H9 (cell line): ENCODE measurements at regions not wholly inside any gene's neighbourhood (a gene's known extent, or its start where the extent isn't known, plus 50 kb on each side); places are given as distances from the start of the nearest gene placed in this dataset.
A peak's percentile ranks its signal among the peaks of the same experiment; 100 is the strongest.

Experiments used
- DNase-seq: peaks from one replicate; pipeline ENCODE4 v3.0.0-alpha.2; 2017
- H2AFZ ChIP-seq: one replicate; pipeline ENCODE4 v1.6.1; 2013; ENCODE audit warnings: mild to moderate bottlenecking, low read length, control low read depth, moderate library complexity
- H2AK5ac ChIP-seq: 2 replicates; pipeline ENCODE4 v1.6.1; 2013; ENCODE audit warnings: low read length, control low read depth, mixed read lengths; ENCODE audit not compliant: insufficient read length
- H2BK120ac ChIP-seq: one replicate; pipeline ENCODE4 v1.6.1; 2013; ENCODE audit warnings: low read depth, mild to moderate bottlenecking, low read length, control low read depth, inconsistent platforms; ENCODE audit not compliant: poor library complexity, severe bottlenecking
- H2BK12ac ChIP-seq: 2 replicates; pipeline ENCODE4 v1.6.1; 2013; ENCODE audit warnings: low read length, control low read depth, mixed read lengths, low read depth; ENCODE audit not compliant: insufficient read length
- H2BK15ac ChIP-seq: 2 replicates; pipeline ENCODE4 v1.6.1; 2013; ENCODE audit warnings: low read depth, low read length, control low read depth
- H2BK20ac ChIP-seq: one replicate; pipeline ENCODE4 v1.6.1; 2013; ENCODE audit warnings: low read depth, mild to moderate bottlenecking, low read length, control low read depth, inconsistent platforms; ENCODE audit not compliant: poor library complexity, severe bottlenecking
- H2BK5ac ChIP-seq: 2 replicates; pipeline ENCODE4 v1.6.1; 2013; ENCODE audit warnings: low read length, control low read depth, mixed read lengths; ENCODE audit not compliant: insufficient read length
- H3K14ac ChIP-seq: 2 replicates; pipeline ENCODE4 v1.6.1; 2013; ENCODE audit warnings: low read length, control low read depth; ENCODE audit not compliant: insufficient read depth
- H3K18ac ChIP-seq: 2 replicates; pipeline ENCODE4 v1.6.1; 2013; ENCODE audit warnings: low read depth, mild to moderate bottlenecking, mixed read lengths, low read length, control low read depth; ENCODE audit not compliant: insufficient read length
- H3K23ac ChIP-seq: 2 replicates; pipeline ENCODE4 v1.6.1; 2013; ENCODE audit warnings: low read length, control low read depth, mixed read lengths, low read depth; ENCODE audit not compliant: insufficient read length
- H3K23me2 ChIP-seq: 2 replicates; pipeline ENCODE4 v1.6.1; 2013; ENCODE audit warnings: low read depth, mild to moderate bottlenecking, mixed read lengths, low read length, control low read depth; ENCODE audit not compliant: insufficient read length, poor library complexity, severe bottlenecking
- H3K27ac ChIP-seq: 2 replicates; pipeline ENCODE4 v1.5.1; 2013; ENCODE audit warnings: low read length, control low read depth, mixed read lengths, low read depth; ENCODE audit not compliant: insufficient read length
- H3K27me3 ChIP-seq: 2 replicates; pipeline ENCODE4 v1.6.1; 2013; ENCODE audit warnings: low read length, control low read depth, inconsistent platforms; ENCODE audit not compliant: insufficient read depth
- H3K4ac ChIP-seq: 2 replicates; pipeline ENCODE4 v1.6.1; 2013; ENCODE audit warnings: low read depth, mild to moderate bottlenecking, control low read depth, inconsistent platforms, low read length, moderate library complexity
- H3K4me1 ChIP-seq: 2 replicates; pipeline ENCODE4 v1.6.1; 2013; ENCODE audit warnings: low read length, control low read depth, inconsistent platforms; ENCODE audit not compliant: insufficient read depth
- H3K4me2 ChIP-seq: 2 replicates; pipeline ENCODE4 v1.6.1; 2013; ENCODE audit warnings: low read length, control low read depth, mixed read lengths; ENCODE audit not compliant: insufficient read length, insufficient read depth
- H3K56ac ChIP-seq: 2 replicates; pipeline ENCODE4 v1.6.1; 2013; ENCODE audit warnings: low read depth, mild to moderate bottlenecking, mixed read lengths, low read length, control low read depth; ENCODE audit not compliant: insufficient read length
- H3K79me1 ChIP-seq: 2 replicates; pipeline ENCODE4 v1.6.1; 2013; ENCODE audit warnings: low read depth, mild to moderate bottlenecking, moderate library complexity, low read length, control low read depth, inconsistent platforms; ENCODE audit not compliant: insufficient read depth, poor library complexity, severe bottlenecking
- H3K79me2 ChIP-seq: 2 replicates; pipeline ENCODE4 v1.6.1; 2013; ENCODE audit warnings: low read length, control low read depth, inconsistent platforms; ENCODE audit not compliant: insufficient read depth
- H3K9ac ChIP-seq: 2 replicates; pipeline ENCODE4 v1.6.1; 2013; ENCODE audit warnings: low read length, control low read depth, mixed read lengths; ENCODE audit not compliant: insufficient read length; ENCODE audit errors: extremely low read depth
- H3K9me3 ChIP-seq: one replicate; pipeline ENCODE4 v1.6.1; 2013; ENCODE audit warnings: low read depth, low read length, inconsistent platforms; ENCODE audit not compliant: control insufficient read depth
- H3T11ph ChIP-seq: one replicate; pipeline ENCODE4 v1.6.1; 2013; ENCODE audit warnings: mild to moderate bottlenecking, low read length, control low read depth, inconsistent platforms
- H4K20me1 ChIP-seq: one replicate; pipeline ENCODE4 v1.6.1; 2013; ENCODE audit not compliant: control insufficient read depth, insufficient read length, insufficient read depth
- H4K5ac ChIP-seq: 2 replicates; pipeline ENCODE4 v1.6.1; 2013; ENCODE audit warnings: low read depth, mild to moderate bottlenecking, mixed read lengths, low read length, control low read depth; ENCODE audit not compliant: insufficient read length
- H4K8ac ChIP-seq: replicated peaks from 2 replicates; pipeline ENCODE4 v1.6.1; 2013; ENCODE audit warnings: low read length, control low read depth, mixed read lengths, low read depth; ENCODE audit not compliant: insufficient read length
- H4K91ac ChIP-seq: 2 replicates; pipeline ENCODE4 v1.6.1; 2013; ENCODE audit warnings: low read depth, mild to moderate bottlenecking, moderate library complexity, mixed read lengths, low read length, control low read depth; ENCODE audit not compliant: insufficient read length
- H3K27ac Mint-ChIP-seq, 3 experiments: 2 replicates in 2 of 3; 3 replicates in 1 of 3; pipeline ENCODE4 v1.8.0; 2020 to 2021; ENCODE audit warnings: mixed read lengths in 3 of 3, mild to moderate bottlenecking in 1 of 3, moderate library complexity in 1 of 3
- H3K27me3 Mint-ChIP-seq: 2 replicates; pipeline ENCODE4 v1.8.0; 2021; ENCODE audit warnings: low read depth, mild to moderate bottlenecking, moderate library complexity, mixed read lengths
- H3K36me3 Mint-ChIP-seq, 3 experiments: 2 replicates in 2 of 3; 3 replicates in 1 of 3; pipeline ENCODE4 v1.8.0; 2020 to 2021; ENCODE audit warnings: low read depth in 3 of 3, mixed read lengths in 3 of 3; ENCODE audit not compliant: insufficient read depth in 1 of 3
- H3K4me1 Mint-ChIP-seq, 2 experiments: 2 replicates each; pipeline ENCODE4 v1.8.0; 2020; ENCODE audit warnings: mixed read lengths in 2 of 2
- H3K4me3 Mint-ChIP-seq, 2 experiments: 2 replicates in 1 of 2; 3 replicates in 1 of 2; pipeline ENCODE4 v1.8.0; 2020 to 2021; ENCODE audit warnings: mild to moderate bottlenecking in 2 of 2, mixed read lengths in 2 of 2, moderate library complexity in 1 of 2
- H3K9me3 Mint-ChIP-seq, 2 experiments: 2 replicates in 1 of 2; 3 replicates in 1 of 2; pipeline ENCODE4 v1.8.0; 2020; ENCODE audit warnings: mild to moderate bottlenecking in 2 of 2, mixed read lengths in 2 of 2, moderate library complexity in 1 of 2
- CTCF ChIP-seq: fragments of 200-600 bp; sonication (generic); conservative IDR thresholded peaks from 3 replicates; pipeline ENCODE4 v1.8.0; 2021; ENCODE audit warnings: antibody characterized with exemption, mild to moderate bottlenecking
- WGBS: extraction: QIAGEN DNeasy Blood & Tissue Kit; methylation state at CpG from one replicate; pipeline ENCODE4 v1.1.7; 2013; ENCODE audit warnings: missing lambda C conversion rate, low lambda C conversion rate, mixed read lengths; ENCODE audit not compliant: insufficient read length; ENCODE audit errors: extremely low coverage; 5-methylcytosine and 5-hydroxymethylcytosine counted together

- DNase-seq = peak; percentile 47
- Histone ChIP-seq H3K56ac (no peak overlapping the region), H2BK12ac (no peak overlapping the region), H4K91ac (no peak overlapping the region), H3K27me3 (no peaks in the 10 kb centered on the region), H3K14ac (no peak overlapping the region), H3K4ac (no peak overlapping the region), H4K8ac (no peak overlapping the region), H2BK20ac (no peak overlapping the region), H4K20me1 (no peaks in the 10 kb centered on the region), H4K5ac (no peak overlapping the region), H2AK5ac (no peak overlapping the region), H3K23ac (no peak overlapping the region), H2BK120ac (no peak overlapping the region), H3K4me2 (no peak overlapping the region), H3K9me3 (no peaks in the 10 kb centered on the region), H2BK15ac (no peak overlapping the region), H3K9ac (no peak overlapping the region), H2AFZ (no peak overlapping the region), H3K4me1 (peaks cover 5% of the 10 kb centered on the region), H3K27ac (no peak overlapping the region), H3K18ac (no peak overlapping the region), H3K79me1 (no peaks in the 10 kb centered on the region), H3K79me2 (no peaks in the 10 kb centered on the region), H3K23me2 (no peaks in the 10 kb centered on the region), H3T11ph (no peak overlapping the region), H2BK5ac (no peak overlapping the region)
- no peak for TF ChIP-seq CTCF
- Mint-ChIP-seq H3K36me3 (peaks cover 0 to 5% (median 0%) of the 10 kb centered on the region in 3 experiments; a peak in 3 of 7 replicates), H3K4me3 (no peak overlapping the region), H3K27ac (peak overlapping the region in 1 of 3 experiments; percentile 83; a peak in 1 of 7 replicates), H3K27me3 (0 out of 2 replicates have a peak, but pooled peaks cover 2% of the 10 kb centered on the region), H3K9me3 (peaks cover 3 to 7% of the 10 kb centered on the region in 2 experiments; a peak in 3 of 5 replicates), H3K4me1 (peaks cover 26 to 30% of the 10 kb centered on the region in 2 experiments)
- no CpG with 5 or more reads among the region's 3 CpGs for WGBS
Measured at GRCh38 chr16:74019612-74020011, 277.0 kb upstream of the PSMD7 start.
